ENCODE measurements at regions not wholly inside any gene's neighbourhood (a gene's known extent, or its start where the extent isn't known, plus 50 kb on each side); places are given as distances from the start of the nearest gene placed in this dataset.
A peak's percentile ranks its signal among the peaks of the same experiment; 100 is the strongest.
"Not testable (repeated sequence)": the region's sequence is repeated elsewhere in the genome, so short reads cannot be mapped to it uniquely, and the experiment has no call there.

GRCh38 chr21:6096560-6097424 lies 4424.6 kb upstream of the TPTE start:
- not testable (repeated sequence) for DNase-seq

- DNase-seq, result not testable (repeated sequence)
These were observed 4423.6 kb upstream of the TPTE start for GRCh38 chr21:6097736-6098135.

- not testable (repeated sequence) for DNase-seq
These were observed 4423.0 kb upstream of the TPTE start for GRCh38 chr21:6098191-6098935.

- not testable (repeated sequence) for DNase-seq
These were observed 4419.8 kb upstream of the TPTE start for GRCh38 chr21:6101588-6101987.

GRCh38 chr21:6104546-6104945 lies 4416.8 kb upstream of the TPTE start:
- not testable (repeated sequence) for DNase-seq

GRCh38 chr21:6106686-6107567 lies 4414.5 kb upstream of the TPTE start:
- DNase-seq, result not testable (repeated sequence)

- not testable (repeated sequence) for DNase-seq
These were observed 4412.5 kb upstream of the TPTE start for GRCh38 chr21:6108894-6109293.

GRCh38 chr21:6109774-6110173 lies 4411.6 kb upstream of the TPTE start:
- peak; percentile 46 for DNase-seq

- DNase-seq, result not testable (repeated sequence)
These were observed 4410.6 kb upstream of the TPTE start for GRCh38 chr21:6110716-6111343.

GRCh38 chr21:6111354-6111753 lies 4410.0 kb upstream of the TPTE start:
- DNase-seq, result not testable (repeated sequence)

GRCh38 chr21:6118336-6118735 lies 4403.0 kb upstream of the TPTE start:
- DNase-seq, result not testable (repeated sequence)

GRCh38 chr21:6120863-6121262 lies 4400.5 kb upstream of the TPTE start:
- DNase-seq, result not testable (repeated sequence)

- DNase-seq, result not testable (repeated sequence)
These were observed 4398.8 kb upstream of the TPTE start for GRCh38 chr21:6122629-6123028.

GRCh38 chr21:6123224-6123623 lies 4398.2 kb upstream of the TPTE start:
- not testable (repeated sequence) for DNase-seq

GRCh38 chr21:6125549-6126240 lies 4395.7 kb upstream of the TPTE start:
- peak; percentile 35 for DNase-seq

- peak; percentile 9 for DNase-seq
These were observed 4394.2 kb upstream of the TPTE start for GRCh38 chr21:6126976-6127732.

- DNase-seq, result not testable (repeated sequence)
These were observed 4390.6 kb upstream of the TPTE start for GRCh38 chr21:6130734-6131133.

GRCh38 chr21:6133373-6133772 lies 4388.0 kb upstream of the TPTE start:
- DNase-seq, result not testable (repeated sequence)

GRCh38 chr21:6133852-6134630 lies 4387.3 kb upstream of the TPTE start:
- not testable (repeated sequence) for DNase-seq

- not testable (repeated sequence) for DNase-seq
These were observed 4384.7 kb upstream of the TPTE start for GRCh38 chr21:6136732-6137131.
